SK-N-SH treated with all-trans-retinoic acid at 6 μM for 48 hours (cell line): ENCODE measurements at regions not wholly inside any gene's neighbourhood (a gene's known extent, or its start where the extent isn't known, plus 50 kb on each side); places are given as distances from the start of the nearest gene placed in this dataset.

Experiments
- ARNTL ChIP-seq: fragments of 450-650 bp; formaldehyde crosslinking; IDR thresholded peaks from 2 replicates; pipeline ENCODE4 v1.5.0; 2020; ENCODE audit warnings: low read depth, mild to moderate bottlenecking, moderate library complexity, borderline replicate concordance
- CSDC2 ChIP-seq: fragments of 250-450 bp; sonication (Bioruptor Pico); IDR thresholded peaks from 2 replicates; pipeline ENCODE4 v1.5.0; 2020; ENCODE audit warnings: mild to moderate bottlenecking, moderate library complexity
- CSRNP3 ChIP-seq: fragments of 250-450 bp; sonication (Bioruptor Pico); IDR thresholded peaks from 2 replicates; pipeline ENCODE4 v1.5.1; 2021; ENCODE audit warnings: mild to moderate bottlenecking, moderate library complexity
- GLIS3 ChIP-seq: fragments of 250-450 bp; sonication (Bioruptor Pico); IDR thresholded peaks from 2 replicates; pipeline ENCODE4 v1.5.0; 2020; ENCODE audit warnings: mild to moderate bottlenecking, moderate library complexity
- ISL1 ChIP-seq: fragments of 250-450 bp; sonication (Bioruptor Pico); IDR thresholded peaks from 2 replicates; pipeline ENCODE4 v2.1.2; 2022; ENCODE audit warnings: mild to moderate bottlenecking, moderate library complexity
- PATZ1 ChIP-seq: fragments of 250-450 bp; sonication (Bioruptor Pico); IDR thresholded peaks from 2 replicates; pipeline ENCODE4 v1.8.0; 2020; ENCODE audit warnings: mild to moderate bottlenecking, moderate library complexity, borderline replicate concordance
- TOX ChIP-seq: fragments of 250-450 bp; sonication (Bioruptor Pico); IDR thresholded peaks from 2 replicates; pipeline ENCODE4 v1.8.0; 2021; ENCODE audit warnings: mild to moderate bottlenecking, moderate library complexity, borderline replicate concordance
- ZC3H10 ChIP-seq: fragments of 250-450 bp; sonication (Bioruptor Pico); IDR thresholded peaks from 2 replicates; pipeline ENCODE4 v1.5.1; 2021; ENCODE audit warnings: mild to moderate bottlenecking, moderate library complexity
- ZFP3 ChIP-seq: fragments of 250-450 bp; sonication (Bioruptor Pico); IDR thresholded peaks from 2 replicates; pipeline ENCODE4 v1.5.0; 2020; ENCODE audit warnings: mild to moderate bottlenecking, moderate library complexity
- ZFP30 ChIP-seq: fragments of 450-650 bp; formaldehyde crosslinking; IDR thresholded peaks from 2 replicates; pipeline ENCODE4 v1.5.0; 2022; ENCODE audit warnings: mild to moderate bottlenecking, moderate library complexity
- ZNF70 ChIP-seq: fragments of 450-650 bp; formaldehyde crosslinking; IDR thresholded peaks from 2 replicates; pipeline ENCODE4 v1.5.0; 2020; ENCODE audit warnings: mild to moderate bottlenecking, moderate library complexity
- ZNF8 ChIP-seq: fragments of 450-650 bp; formaldehyde crosslinking; IDR thresholded peaks from 2 replicates; pipeline ENCODE4 v1.5.0; 2020; ENCODE audit warnings: mild to moderate bottlenecking, moderate library complexity
- TF ChIP-seq, protein P1 (sequence below): fragments of 250-450 bp; sonication (Bioruptor Pico); IDR thresholded peaks from 2 replicates; pipeline ENCODE4 v1.5.1; 2020; ENCODE audit warnings: low read depth, mild to moderate bottlenecking, moderate library complexity
- TF ChIP-seq, protein P2 (sequence below): fragments of 250-450 bp; sonication (Bioruptor Pico); IDR thresholded peaks from 2 replicates; pipeline ENCODE4 v1.5.0; 2020; ENCODE audit warnings: mild to moderate bottlenecking, moderate library complexity

GRCh38 chr9:23380821-23381220 lies 445.2 kb downstream of the ELAVL2 start:
- no peak for TF ChIP-seq ZNF8
- TF ChIP-seq CSRNP3 (CRISPR knock-in tag), result no peak
- TF ChIP-seq ZFP3 (CRISPR knock-in tag), result no peak
- no peak for TF ChIP-seq PATZ1 (CRISPR knock-in tag)
- TF ChIP-seq, protein P1, sequence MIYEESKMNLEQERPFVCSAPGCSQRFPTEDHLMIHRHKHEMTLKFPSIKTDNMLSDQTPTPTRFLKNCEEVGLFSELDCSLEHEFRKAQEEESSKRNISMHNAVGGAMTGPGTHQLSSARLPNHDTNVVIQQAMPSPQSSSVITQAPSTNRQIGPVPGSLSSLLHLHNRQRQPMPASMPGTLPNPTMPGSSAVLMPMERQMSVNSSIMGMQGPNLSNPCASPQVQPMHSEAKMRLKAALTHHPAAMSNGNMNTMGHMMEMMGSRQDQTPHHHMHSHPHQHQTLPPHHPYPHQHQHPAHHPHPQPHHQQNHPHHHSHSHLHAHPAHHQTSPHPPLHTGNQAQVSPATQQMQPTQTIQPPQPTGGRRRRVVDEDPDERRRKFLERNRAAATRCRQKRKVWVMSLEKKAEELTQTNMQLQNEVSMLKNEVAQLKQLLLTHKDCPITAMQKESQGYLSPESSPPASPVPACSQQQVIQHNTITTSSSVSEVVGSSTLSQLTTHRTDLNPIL (CRISPR knock-in tag), result no peak
- TF ChIP-seq ARNTL (CRISPR knock-in tag), result no peak
- TF ChIP-seq TOX (CRISPR knock-in tag), result no peak
- TF ChIP-seq GLIS3 (CRISPR knock-in tag), result no peak
- no peak for TF ChIP-seq CSDC2 (CRISPR knock-in tag)
- no peak for TF ChIP-seq ZNF70 (CRISPR knock-in tag)
- TF ChIP-seq, protein P2, sequence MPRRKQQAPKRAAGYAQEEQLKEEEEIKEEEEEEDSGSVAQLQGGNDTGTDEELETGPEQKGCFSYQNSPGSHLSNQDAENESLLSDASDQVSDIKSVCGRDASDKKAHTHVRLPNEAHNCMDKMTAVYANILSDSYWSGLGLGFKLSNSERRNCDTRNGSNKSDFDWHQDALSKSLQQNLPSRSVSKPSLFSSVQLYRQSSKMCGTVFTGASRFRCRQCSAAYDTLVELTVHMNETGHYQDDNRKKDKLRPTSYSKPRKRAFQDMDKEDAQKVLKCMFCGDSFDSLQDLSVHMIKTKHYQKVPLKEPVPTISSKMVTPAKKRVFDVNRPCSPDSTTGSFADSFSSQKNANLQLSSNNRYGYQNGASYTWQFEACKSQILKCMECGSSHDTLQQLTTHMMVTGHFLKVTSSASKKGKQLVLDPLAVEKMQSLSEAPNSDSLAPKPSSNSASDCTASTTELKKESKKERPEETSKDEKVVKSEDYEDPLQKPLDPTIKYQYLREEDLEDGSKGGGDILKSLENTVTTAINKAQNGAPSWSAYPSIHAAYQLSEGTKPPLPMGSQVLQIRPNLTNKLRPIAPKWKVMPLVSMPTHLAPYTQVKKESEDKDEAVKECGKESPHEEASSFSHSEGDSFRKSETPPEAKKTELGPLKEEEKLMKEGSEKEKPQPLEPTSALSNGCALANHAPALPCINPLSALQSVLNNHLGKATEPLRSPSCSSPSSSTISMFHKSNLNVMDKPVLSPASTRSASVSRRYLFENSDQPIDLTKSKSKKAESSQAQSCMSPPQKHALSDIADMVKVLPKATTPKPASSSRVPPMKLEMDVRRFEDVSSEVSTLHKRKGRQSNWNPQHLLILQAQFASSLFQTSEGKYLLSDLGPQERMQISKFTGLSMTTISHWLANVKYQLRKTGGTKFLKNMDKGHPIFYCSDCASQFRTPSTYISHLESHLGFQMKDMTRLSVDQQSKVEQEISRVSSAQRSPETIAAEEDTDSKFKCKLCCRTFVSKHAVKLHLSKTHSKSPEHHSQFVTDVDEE (CRISPR knock-in tag), result no peak
- no peak for TF ChIP-seq ISL1 (CRISPR knock-in tag)
- no peak for TF ChIP-seq ZC3H10 (CRISPR knock-in tag)
- no peak for TF ChIP-seq ZFP30 (CRISPR knock-in tag)
